Neural cell (in vitro differentiated cells): ENCODE measurements at regions not wholly inside any gene's neighbourhood (a gene's known extent, or its start where the extent isn't known, plus 50 kb on each side); places are given as distances from the start of the nearest gene placed in this dataset.

ENCODE experiments used
- TAF1 ChIP-seq: IDR thresholded peaks from 2 replicates; pipeline ENCODE4 v1.6.1; 2012; ENCODE audit warnings: low read depth
- TF ChIP-seq, protein P1 (sequence below): fragments of 450-650 bp; IDR thresholded peaks from 2 replicates; pipeline ENCODE4 v1.5.1; 2014; ENCODE audit warnings: antibody characterized with exemption, mild to moderate bottlenecking, moderate library complexity; ENCODE audit not compliant: poor library complexity, severe bottlenecking

DNA sequence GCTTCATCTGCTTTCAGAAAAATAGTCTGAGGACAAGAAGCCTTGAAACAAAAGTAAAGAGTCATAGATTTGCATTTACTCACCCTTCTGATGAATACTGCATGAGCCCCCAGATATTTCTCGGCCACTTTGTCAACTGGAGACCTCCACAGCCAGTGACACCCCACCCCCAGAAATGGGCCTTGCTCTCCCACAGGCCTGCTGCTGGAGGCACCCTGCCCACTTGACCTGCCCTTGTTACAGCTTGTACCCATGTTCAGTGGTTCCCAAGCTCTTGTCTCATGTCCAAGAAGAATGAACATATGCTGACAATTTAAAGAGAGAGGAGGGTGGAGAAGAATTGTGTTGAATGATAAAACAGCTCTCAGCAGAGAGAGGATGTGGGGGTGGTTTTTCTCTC is 225.1 kb downstream of the DCAF12L2 start:
- no peak for TF ChIP-seq TAF1
- TF ChIP-seq, protein P1, sequence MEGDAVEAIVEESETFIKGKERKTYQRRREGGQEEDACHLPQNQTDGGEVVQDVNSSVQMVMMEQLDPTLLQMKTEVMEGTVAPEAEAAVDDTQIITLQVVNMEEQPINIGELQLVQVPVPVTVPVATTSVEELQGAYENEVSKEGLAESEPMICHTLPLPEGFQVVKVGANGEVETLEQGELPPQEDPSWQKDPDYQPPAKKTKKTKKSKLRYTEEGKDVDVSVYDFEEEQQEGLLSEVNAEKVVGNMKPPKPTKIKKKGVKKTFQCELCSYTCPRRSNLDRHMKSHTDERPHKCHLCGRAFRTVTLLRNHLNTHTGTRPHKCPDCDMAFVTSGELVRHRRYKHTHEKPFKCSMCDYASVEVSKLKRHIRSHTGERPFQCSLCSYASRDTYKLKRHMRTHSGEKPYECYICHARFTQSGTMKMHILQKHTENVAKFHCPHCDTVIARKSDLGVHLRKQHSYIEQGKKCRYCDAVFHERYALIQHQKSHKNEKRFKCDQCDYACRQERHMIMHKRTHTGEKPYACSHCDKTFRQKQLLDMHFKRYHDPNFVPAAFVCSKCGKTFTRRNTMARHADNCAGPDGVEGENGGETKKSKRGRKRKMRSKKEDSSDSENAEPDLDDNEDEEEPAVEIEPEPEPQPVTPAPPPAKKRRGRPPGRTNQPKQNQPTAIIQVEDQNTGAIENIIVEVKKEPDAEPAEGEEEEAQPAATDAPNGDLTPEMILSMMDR = no peak
